Lower lobe of right lung (tissue), 2 donors: ENCODE measurements at regions not wholly inside any gene's neighbourhood (a gene's known extent, or its start where the extent isn't known, plus 50 kb on each side); places are given as distances from the start of the nearest gene placed in this dataset.

ENCODE experiments used
- ATAC-seq, 2 donors: fragments of 200-7000 bp; cut with Tn5 transposase; one replicate each; pipeline ENCODE4 v1.9.1; 2020 to 2022; ENCODE audit warnings: mild to moderate bottlenecking in 2 of 2, moderate library complexity in 2 of 2
- DNase-seq: peaks from one replicate; pipeline ENCODE4 v3.0.0-alpha.2; 2020
- H3K27ac ChIP-seq: fragments of 200-600 bp; one replicate; pipeline ENCODE4 v1.8.0; 2022
- H3K27me3 ChIP-seq: fragments of 200-600 bp; one replicate; pipeline ENCODE4 v1.8.0; 2022; ENCODE audit warnings: low read depth
- H3K36me3 ChIP-seq: fragments of 200-600 bp; one replicate; pipeline ENCODE4 v1.8.0; 2022; ENCODE audit warnings: mild to moderate bottlenecking
- H3K4me1 ChIP-seq: fragments of 200-600 bp; one replicate; pipeline ENCODE4 v1.8.0; 2022
- H3K4me3 ChIP-seq: fragments of 200-600 bp; one replicate; pipeline ENCODE4 v1.8.0; 2022; ENCODE audit warnings: mild to moderate bottlenecking
- H3K9me3 ChIP-seq: fragments of 200-600 bp; one replicate; pipeline ENCODE4 v1.8.0; 2022
- CTCF ChIP-seq: fragments of 200-600 bp; IDR thresholded peaks from one replicate; pipeline ENCODE4 v1.8.0; 2022; ENCODE audit warnings: antibody characterized with exemption, mild to moderate bottlenecking
- intact Hi-C: fragments of 100-400 bp; cut with DNase I; formaldehyde crosslinking; loops from one replicate; pipeline ENCODE4 v1.11.0; 2022
- donor health status: DM: no; HTN: yes; CAD: no; lungs with severe emphysema.

DNA sequence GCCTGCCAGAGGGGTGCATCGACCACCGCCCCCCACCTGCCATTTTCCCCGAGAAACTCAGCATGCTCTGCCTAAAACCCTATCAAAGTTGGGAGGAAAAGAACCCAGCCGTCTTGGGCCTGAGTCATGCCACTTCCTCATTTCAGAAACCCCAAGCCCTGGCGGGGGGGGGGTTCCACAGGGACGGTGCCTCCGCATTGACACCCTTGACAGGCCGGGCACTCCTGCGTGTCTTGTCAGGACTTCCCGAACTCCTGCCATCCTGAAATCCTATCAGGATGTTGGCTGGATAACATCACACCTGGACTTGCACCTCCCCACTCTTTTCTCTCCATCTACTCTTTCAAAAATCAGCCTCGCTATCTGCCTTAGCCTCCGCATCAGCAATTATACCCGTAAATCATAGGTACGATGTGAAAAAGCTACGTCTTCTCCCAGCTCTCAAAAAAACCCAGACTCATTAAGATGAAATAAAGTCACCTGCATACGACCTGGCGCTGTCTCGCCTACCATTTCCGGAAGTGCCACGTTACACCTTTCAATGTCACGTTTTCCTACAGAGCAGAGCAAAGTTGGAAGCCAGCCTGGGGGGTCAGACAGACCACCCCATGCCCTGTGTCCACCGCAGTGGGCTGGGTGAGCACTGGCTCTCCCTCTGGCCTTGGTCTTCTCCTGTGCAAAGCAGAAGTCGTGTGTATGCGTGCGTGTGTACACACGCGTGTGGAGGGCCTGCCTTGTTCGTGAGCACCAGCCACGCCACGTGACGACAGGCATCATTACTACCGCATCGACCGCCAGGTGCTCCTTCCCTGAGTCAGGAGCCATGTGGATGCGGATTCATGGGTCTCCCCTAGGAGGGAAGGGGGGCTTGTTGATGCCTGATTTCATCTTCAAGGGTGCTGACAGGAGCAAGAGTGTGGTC lies 96.7 kb downstream of the RFLNA start:
- TF ChIP-seq CTCF: no peak
- peaks cover 85% of the 10 kb centered on the region for H3K4me1 ChIP-seq
- intact Hi-C loops: no loop called here
- ATAC-seq: peak; percentile 20 to 27
- H3K9me3 ChIP-seq: no peaks in the 10 kb centered on the region
- no peak overlapping the region for H3K4me3 ChIP-seq
- peak overlapping the region; percentile 89 for H3K27ac ChIP-seq
- no peaks in the 10 kb centered on the region for H3K27me3 ChIP-seq
- H3K36me3 ChIP-seq: peaks cover 41% of the 10 kb centered on the region
- DNase-seq: peak; percentile 90

GRCh38 chr12:124390442-124391097 lies 95.7 kb downstream of the RFLNA start:
- Histone ChIP-seq H3K4me1 (peaks cover 95% of the 10 kb centered on the region), H3K27ac (peak overlapping the region; percentile 89), H3K36me3 (peaks cover 40% of the 10 kb centered on the region), H3K9me3 (no peaks in the 10 kb centered on the region), H3K27me3 (no peaks in the 10 kb centered on the region), H3K4me3 (peak overlapping the region; percentile 35)
- intact Hi-C loops: no loop called here
- no peak for TF ChIP-seq CTCF
- peak; percentile 32 to 48 for ATAC-seq
- peak; percentile 81 for DNase-seq

DNA sequence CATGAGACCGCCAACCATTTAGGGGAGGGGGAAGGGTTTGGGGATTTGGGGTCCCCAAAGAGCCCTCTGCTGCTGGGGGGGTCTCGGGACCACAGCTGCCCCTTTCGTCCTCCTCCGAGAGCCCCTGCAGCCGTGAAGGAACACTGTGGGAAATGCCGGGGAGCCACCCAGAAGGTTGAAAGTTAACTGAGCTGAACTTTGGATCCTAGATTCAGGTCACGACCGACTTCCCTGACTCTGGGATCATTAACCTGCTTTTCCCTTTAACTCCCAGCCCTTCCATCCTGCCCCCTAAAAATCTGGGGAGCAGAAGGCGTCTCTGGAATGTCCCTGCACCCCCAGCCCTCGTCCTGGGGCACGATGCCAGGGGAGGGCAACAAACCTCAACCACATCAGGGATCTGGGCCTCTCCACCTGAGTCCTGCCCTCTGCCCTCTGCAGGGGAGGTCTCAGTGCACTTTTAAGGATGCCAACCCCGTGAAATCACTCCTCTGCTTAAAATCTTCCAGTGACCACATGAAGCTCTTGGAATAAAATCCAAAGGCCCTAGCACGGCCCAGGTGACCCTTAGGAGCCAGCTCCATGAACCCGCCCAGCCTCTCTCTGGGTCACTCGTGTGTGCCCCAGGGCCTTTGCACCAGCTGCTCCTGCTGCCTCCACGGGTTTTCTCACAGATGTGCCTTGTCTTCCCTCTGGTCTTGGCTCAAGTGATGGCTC lies 95.0 kb downstream of the RFLNA start:
- intact Hi-C loops: no loop called here
- H3K9me3 ChIP-seq: no peaks in the 10 kb centered on the region
- H3K4me1 ChIP-seq: peaks cover 93% of the 10 kb centered on the region
- no peak for DNase-seq
- peak overlapping the region; percentile 68 for H3K4me3 ChIP-seq
- ATAC-seq: no peak
- no peak for TF ChIP-seq CTCF
- H3K36me3 ChIP-seq: peaks cover 40% of the 10 kb centered on the region
- no peaks in the 10 kb centered on the region for H3K27me3 ChIP-seq
- H3K27ac ChIP-seq: peak overlapping the region; percentile 89

DNA sequence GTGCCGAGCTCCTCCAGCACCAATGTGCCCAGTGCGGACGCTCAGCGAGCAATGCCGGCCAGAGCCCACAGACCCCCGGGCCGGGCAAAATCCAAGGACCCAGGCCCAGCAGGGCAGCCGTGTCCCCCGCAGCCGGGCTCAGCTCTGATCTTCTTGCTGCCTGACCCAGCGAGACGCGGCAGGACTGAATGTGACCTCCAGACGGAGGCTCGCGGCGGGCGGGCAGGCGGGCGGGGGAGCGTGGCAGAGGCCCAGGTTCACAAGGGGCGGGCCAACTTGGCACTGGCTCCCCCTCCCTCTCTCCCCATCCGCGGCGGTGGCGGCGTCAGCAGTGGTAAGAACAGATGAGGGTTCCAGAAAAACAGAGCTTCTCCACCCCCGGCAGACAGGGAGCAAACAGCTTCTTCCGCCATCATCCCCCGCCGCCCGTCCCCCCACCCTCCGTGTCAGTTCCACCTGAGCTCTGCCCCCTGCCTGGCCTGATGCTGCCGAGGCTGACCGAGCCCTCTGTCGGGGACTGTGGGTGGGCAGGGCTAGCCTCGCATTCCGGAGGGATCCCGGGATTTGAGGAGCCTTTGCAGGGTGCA lies 94.3 kb downstream of the RFLNA start:
- peak overlapping the region; percentile 89 for H3K27ac ChIP-seq
- TF ChIP-seq CTCF: no peak
- H3K4me3 ChIP-seq: peak overlapping the region; percentile 68
- intact Hi-C loops: no loop called here
- DNase-seq (peak; percentile 89), ATAC-seq (peak; percentile 81 to 84)
- H3K9me3 ChIP-seq: no peaks in the 10 kb centered on the region
- H3K36me3 ChIP-seq: peaks cover 40% of the 10 kb centered on the region
- peaks cover 86% of the 10 kb centered on the region for H3K4me1 ChIP-seq
- no peaks in the 10 kb centered on the region for H3K27me3 ChIP-seq

GRCh38 chr12:124388679-124389137 lies 93.8 kb downstream of the RFLNA start:
- peaks cover 40% of the 10 kb centered on the region for H3K36me3 ChIP-seq
- H3K27me3 ChIP-seq: no peaks in the 10 kb centered on the region
- no peaks in the 10 kb centered on the region for H3K9me3 ChIP-seq
- H3K4me1 ChIP-seq: peaks cover 81% of the 10 kb centered on the region
- peak overlapping the region; percentile 68 for H3K4me3 ChIP-seq
- TF ChIP-seq CTCF: peak; percentile 9
- DNase-seq (peak; percentile 84), ATAC-seq (peak; percentile 78 to 81)
- peak overlapping the region; percentile 89 for H3K27ac ChIP-seq
- intact Hi-C loops: no loop called here
